WI38 (cell line): ENCODE measurements at regions not wholly inside any gene's neighbourhood (a gene's known extent, or its start where the extent isn't known, plus 50 kb on each side); places are given as distances from the start of the nearest gene placed in this dataset.

ENCODE experiments used
- H3K4me3 ChIP-seq: 2 replicates; pipeline ENCODE4 v1.5.1; 2011; ENCODE audit warnings: low read depth, mild to moderate bottlenecking, control low read depth, low read length
- TF ChIP-seq, protein P1 (sequence below): IDR thresholded peaks from 2 replicates; pipeline ENCODE4 v1.5.1; 2012; ENCODE audit warnings: low read depth, mild to moderate bottlenecking, control low read depth, low read length

DNA sequence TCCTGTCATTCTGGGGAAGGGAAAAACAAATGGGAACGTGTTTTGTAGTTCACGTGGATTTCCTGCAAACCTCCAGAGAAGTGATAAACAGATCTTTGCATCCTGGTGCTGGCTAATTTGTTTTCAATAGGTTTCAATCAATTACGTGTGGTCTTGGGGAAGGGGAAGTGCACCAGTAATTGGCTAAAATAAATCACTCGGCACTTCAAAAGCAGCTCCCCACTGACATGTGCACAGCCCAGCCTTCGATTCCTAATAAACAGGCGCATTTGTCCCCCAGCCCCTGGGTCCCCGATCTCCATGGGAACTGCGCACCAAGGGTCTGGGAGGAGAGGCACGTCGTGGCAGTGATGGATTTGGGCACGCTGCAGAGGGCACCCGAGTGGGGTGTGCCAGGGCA is 112.9 kb upstream of the GSE1 start:
- TF ChIP-seq, protein P1, sequence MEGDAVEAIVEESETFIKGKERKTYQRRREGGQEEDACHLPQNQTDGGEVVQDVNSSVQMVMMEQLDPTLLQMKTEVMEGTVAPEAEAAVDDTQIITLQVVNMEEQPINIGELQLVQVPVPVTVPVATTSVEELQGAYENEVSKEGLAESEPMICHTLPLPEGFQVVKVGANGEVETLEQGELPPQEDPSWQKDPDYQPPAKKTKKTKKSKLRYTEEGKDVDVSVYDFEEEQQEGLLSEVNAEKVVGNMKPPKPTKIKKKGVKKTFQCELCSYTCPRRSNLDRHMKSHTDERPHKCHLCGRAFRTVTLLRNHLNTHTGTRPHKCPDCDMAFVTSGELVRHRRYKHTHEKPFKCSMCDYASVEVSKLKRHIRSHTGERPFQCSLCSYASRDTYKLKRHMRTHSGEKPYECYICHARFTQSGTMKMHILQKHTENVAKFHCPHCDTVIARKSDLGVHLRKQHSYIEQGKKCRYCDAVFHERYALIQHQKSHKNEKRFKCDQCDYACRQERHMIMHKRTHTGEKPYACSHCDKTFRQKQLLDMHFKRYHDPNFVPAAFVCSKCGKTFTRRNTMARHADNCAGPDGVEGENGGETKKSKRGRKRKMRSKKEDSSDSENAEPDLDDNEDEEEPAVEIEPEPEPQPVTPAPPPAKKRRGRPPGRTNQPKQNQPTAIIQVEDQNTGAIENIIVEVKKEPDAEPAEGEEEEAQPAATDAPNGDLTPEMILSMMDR = no peak
- no peak overlapping the region for H3K4me3 ChIP-seq

DNA sequence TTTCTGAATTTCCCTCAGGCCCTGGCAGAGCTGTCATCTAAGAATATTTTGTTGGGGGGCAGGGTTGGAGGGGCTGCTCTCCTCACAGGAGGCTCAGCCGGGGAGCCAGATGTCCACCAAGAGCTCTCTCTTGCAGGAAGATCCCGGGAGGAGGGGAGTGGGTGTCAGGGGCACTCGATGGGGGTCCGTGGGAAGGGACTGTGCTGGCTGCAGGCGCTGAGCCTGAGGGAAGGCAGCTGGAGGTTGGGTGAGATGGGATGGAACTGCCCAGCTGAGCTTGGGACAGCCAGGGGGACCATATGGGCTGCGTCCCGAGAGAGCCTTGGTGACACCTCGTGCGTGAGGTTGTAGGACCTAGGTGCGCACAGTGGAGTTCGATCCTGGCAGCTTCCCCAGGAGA is 111.2 kb upstream of the GSE1 start:
- no peak overlapping the region for H3K4me3 ChIP-seq
- TF ChIP-seq, protein P1 = no peak

DNA sequence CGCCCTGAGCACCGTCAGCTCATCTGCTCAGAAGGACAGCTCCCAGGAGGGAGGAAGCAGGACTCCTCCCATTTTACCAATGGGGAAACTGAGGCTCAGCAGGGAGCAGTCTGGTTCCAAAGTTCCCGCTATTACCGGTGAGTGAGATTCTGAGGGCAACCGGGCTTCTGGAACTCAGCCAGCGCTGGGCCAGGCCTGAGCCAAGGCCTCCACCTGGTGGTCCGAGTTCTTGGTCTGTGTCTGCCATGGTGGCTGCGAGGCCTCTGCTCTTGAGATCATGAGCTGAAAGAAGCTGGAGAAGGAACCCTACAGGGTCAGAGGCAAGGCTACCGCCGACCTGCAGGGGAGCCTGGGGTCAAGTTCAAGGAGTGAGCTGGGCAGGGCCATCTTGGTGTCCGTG is 110.8 kb upstream of the GSE1 start:
- TF ChIP-seq, protein P1 = no peak
- H3K4me3 ChIP-seq = no peak overlapping the region

DNA sequence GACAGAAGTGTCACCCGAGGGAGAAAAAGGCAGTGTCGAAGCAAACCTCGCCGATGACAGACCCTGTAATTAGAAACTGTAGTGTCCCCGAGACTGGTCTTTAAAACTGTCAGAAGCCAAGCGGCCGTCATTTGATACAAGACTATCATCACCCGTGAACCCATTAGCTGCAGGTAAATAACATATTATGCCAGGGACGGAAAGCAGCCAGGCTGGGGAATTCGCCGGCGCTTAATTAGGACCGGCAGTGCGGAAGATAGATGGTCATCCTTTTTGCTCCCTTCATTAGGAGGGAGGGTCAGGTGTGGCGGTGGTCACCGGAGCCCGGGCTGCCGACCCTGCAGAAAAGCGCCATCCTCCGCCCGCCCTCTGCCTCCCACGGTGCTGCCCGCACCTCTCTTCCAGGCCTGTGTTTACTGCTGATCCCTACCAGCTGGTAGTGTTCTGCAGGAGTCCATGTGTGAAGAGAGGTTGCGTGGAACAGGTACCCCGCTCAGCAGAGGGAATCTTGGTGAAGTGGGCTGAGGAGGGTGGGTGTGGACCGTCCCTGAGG is 109.4 kb upstream of the GSE1 start:
- TF ChIP-seq, protein P1 = no peak
- H3K4me3 ChIP-seq = no peak overlapping the region

DNA sequence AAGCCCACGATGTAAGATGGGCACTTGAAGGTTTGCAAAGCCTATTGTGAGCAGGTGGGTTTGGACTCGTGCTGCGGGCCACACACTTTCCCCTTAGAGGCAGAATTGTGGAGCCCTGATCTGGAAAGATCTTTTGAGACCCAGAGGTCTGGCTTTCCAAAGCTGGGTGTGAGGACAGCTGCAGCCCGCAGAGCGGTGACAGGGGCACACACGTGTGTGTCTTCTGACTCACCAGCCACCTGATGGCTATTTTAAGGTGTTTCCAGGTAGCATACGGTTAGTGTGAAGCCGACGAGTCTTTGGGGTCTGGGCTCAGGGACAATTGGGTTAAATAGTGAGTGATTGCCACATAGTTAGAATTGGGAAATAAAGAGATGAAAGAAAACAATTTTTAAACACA is 108.9 kb upstream of the GSE1 start:
- no peak overlapping the region for H3K4me3 ChIP-seq
- TF ChIP-seq, protein P1 = no peak

DNA sequence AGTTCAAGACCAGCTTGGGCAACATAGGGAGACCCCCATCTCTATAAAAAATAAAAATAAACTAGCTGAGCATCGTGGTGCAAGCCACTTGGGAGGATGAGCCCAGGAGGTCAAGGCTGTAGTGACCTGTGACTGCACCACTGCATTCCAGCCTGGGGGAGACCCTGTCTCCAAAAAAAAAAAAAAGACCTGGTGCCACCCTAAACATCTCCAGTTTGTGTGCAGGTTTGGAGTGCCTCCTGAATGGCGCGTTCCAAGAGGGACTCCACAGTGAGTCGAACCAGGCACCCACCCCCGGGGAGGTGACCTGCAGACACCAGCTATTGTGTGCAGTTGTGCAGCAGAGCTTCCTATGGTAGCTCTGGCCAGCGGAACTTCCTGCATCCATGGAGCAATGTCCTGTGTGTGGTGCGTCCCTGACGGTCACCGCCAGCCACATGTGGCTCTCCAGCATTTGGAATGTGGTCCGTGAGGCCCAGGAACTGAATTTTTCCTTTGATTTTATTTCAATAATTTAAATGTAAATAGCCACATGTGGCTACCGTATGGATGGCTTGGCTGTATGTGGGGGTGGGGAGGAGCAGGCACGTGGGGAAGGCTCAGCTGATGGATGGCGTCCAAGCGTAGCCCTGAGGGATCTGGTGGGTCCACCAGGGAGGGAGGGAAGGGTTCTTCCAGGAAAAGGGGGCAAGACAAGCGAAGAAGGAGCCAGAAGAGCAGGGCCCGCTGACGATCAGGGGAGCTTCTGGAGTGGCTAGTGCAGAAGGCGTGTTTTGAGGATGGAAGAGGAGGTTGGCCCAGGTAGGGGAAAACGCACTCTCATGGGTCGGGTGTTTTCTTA is 107.1 kb upstream of the GSE1 start:
- TF ChIP-seq, protein P1 = no peak
- H3K4me3 ChIP-seq = no peak overlapping the region

DNA sequence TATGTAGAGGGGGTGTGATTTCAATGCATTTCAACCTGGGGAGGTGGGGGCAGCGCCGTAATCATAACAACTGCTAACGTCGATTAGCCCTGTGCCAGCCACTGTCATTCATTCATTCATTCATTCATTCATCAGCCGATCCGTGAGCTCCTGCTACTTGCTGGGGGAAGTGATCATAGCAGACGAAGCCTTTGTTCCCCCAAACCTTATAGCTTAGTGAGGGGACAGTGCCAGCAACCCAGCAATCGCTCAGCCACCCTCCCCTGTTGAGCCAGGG is 106.5 kb upstream of the GSE1 start:
- TF ChIP-seq, protein P1 = no peak
- no peak overlapping the region for H3K4me3 ChIP-seq
